Right lobe of liver (tissue), 6 donors: ENCODE measurements at regions not wholly inside any gene's neighbourhood (a gene's known extent, or its start where the extent isn't known, plus 50 kb on each side); places are given as distances from the start of the nearest gene placed in this dataset.

Experiments used
- ATAC-seq, 4 donors: fragments of 200-7000 bp; cut with Tn5 transposase; one replicate each; pipeline ENCODE4 v1.9.1; 2020; ENCODE audit warnings: mild to moderate bottlenecking in 4 of 4, moderate library complexity in 4 of 4
- DNase-seq, 3 donors: peaks; one replicate each; pipeline ENCODE4 v3.0.0-alpha.2; 2020
- H3K27ac ChIP-seq, 3 donors: fragments of 200-600 bp; one replicate each; pipeline ENCODE4 v1.8.0; 2022
- H3K27me3 ChIP-seq, 2 donors: fragments of 200-600 bp; one replicate each; pipeline ENCODE4 v1.8.0; 2022
- H3K36me3 ChIP-seq, 4 donors: fragments of 200-600 bp; sonication (generic) in 1 of 4; one replicate each; pipeline versions ENCODE4 v1.5.1 to v1.8.0; 2017 to 2022; ENCODE audit warnings: control low read depth in 1 of 4
- H3K4me1 ChIP-seq, 4 donors: fragments of 200-600 bp; sonication (generic) in 1 of 4; one replicate each; pipeline versions ENCODE4 v1.5.1 to v1.8.0; 2017 to 2022; ENCODE audit warnings: control low read depth in 1 of 4
- H3K4me3 ChIP-seq, 3 donors: fragments of 200-600 bp; one replicate each; pipeline ENCODE4 v1.8.0; 2022
- H3K9me3 ChIP-seq, 4 donors: fragments of 200-600 bp; sonication (generic) in 1 of 4; one replicate each; pipeline versions ENCODE4 v1.5.1 to v1.8.0; 2017 to 2022; ENCODE audit warnings: control low read depth in 1 of 4
- POLR2A ChIP-seq: fragments of 450-650 bp; IDR thresholded peaks from one replicate; pipeline ENCODE4 v1.6.1; 2017; ENCODE audit warnings: antibody characterized with exemption, mild to moderate bottlenecking
- WGBS: methylation state at CpG from one replicate; pipeline ENCODE4 v1.1.6; 2018; ENCODE audit warnings: low coverage, low lambda C conversion rate; ENCODE audit not compliant: insufficient coverage; ENCODE audit errors: missing lambda C conversion rate; 5-methylcytosine and 5-hydroxymethylcytosine counted together
- intact Hi-C, 2 donors: fragments of 100-400 bp; cut with DNase I; formaldehyde crosslinking; loops; one replicate each; pipeline versions ENCODE4 v1.11.2 to v1.14.1; 2022
- TF ChIP-seq, protein P1 (sequence below), 4 donors: fragments of 200-600 bp in 3 of 4; fragments of 450-650 bp in 1 of 4; IDR thresholded peaks; one replicate each; pipeline versions ENCODE4 v1.5.1 to v1.8.0; 2016 to 2022; ENCODE audit warnings: antibody characterized with exemption in 4 of 4, mild to moderate bottlenecking in 2 of 4
- donor health status: DM: no; HTN: yes; CAD: no.
- donor health status: DM: no; HTN: no; CAD: no.
- donor health status: DM: no; HTN: no; CAD: no.
- donor health status: DM: no; HTN: yes; CAD: no.
- donor health status: DM: no; HTN: yes; CAD: no.

GRCh38 chr2:176669398-176670174, 400.3 kb downstream of the MTX2 start:
- no peak for ATAC-seq
- Histone ChIP-seq H3K4me1 (no peaks in the 10 kb centered on the region), H3K27me3 (no peaks in the 10 kb centered on the region), H3K27ac (no peak overlapping the region), H3K9me3 (no peaks in the 10 kb centered on the region), H3K36me3 (no peaks in the 10 kb centered on the region), H3K4me3 (no peak overlapping the region)
- WGBS: 19% methylated on average over 5 of the region's 5 CpGs
- intact Hi-C loops: loop anchor here in 1 of 2 donors (10.0 kb wide), 1 partner anchor 145 kb away; no protein-coding TSS in a partner anchor
- TF ChIP-seq, protein P1, sequence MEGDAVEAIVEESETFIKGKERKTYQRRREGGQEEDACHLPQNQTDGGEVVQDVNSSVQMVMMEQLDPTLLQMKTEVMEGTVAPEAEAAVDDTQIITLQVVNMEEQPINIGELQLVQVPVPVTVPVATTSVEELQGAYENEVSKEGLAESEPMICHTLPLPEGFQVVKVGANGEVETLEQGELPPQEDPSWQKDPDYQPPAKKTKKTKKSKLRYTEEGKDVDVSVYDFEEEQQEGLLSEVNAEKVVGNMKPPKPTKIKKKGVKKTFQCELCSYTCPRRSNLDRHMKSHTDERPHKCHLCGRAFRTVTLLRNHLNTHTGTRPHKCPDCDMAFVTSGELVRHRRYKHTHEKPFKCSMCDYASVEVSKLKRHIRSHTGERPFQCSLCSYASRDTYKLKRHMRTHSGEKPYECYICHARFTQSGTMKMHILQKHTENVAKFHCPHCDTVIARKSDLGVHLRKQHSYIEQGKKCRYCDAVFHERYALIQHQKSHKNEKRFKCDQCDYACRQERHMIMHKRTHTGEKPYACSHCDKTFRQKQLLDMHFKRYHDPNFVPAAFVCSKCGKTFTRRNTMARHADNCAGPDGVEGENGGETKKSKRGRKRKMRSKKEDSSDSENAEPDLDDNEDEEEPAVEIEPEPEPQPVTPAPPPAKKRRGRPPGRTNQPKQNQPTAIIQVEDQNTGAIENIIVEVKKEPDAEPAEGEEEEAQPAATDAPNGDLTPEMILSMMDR (IDR thresholded peaks at IDR 0.05): no peak
- TF ChIP-seq POLR2A: no peak
- no peak for DNase-seq

GRCh38 chr2:176675271-176675949, 406.2 kb downstream of the MTX2 start:
- Histone ChIP-seq H3K9me3 (no peaks in the 10 kb centered on the region), H3K27me3 (no peaks in the 10 kb centered on the region), H3K4me3 (no peak overlapping the region), H3K27ac (no peak overlapping the region), H3K36me3 (no peaks in the 10 kb centered on the region), H3K4me1 (no peaks in the 10 kb centered on the region)
- no peak for DNase-seq
- ATAC-seq: no peak
- WGBS: 78% methylated on average over 5 of the region's 6 CpGs
- TF ChIP-seq, protein P1 (IDR thresholded peaks at IDR 0.05): no peak
- no peak for TF ChIP-seq POLR2A
- intact Hi-C loops: loop anchor here in 1 of 2 donors (10.0 kb wide), 1 partner anchor 139 kb away; no protein-coding TSS in a partner anchor

- Histone ChIP-seq H3K9me3 (no peaks in the 10 kb centered on the region), H3K27ac (no peak overlapping the region), H3K27me3 (no peaks in the 10 kb centered on the region), H3K4me3 (no peak overlapping the region), H3K4me1 (no peaks in the 10 kb centered on the region), H3K36me3 (no peaks in the 10 kb centered on the region)
- ATAC-seq (no peak), DNase-seq (no peak)
- intact Hi-C loops: loop anchor here in 1 of 2 donors (10.0 kb wide), 1 partner anchor 137 kb away; no protein-coding TSS in a partner anchor
- WGBS: 54% methylated on average over 2 of the region's 2 CpGs
- no peak for TF ChIP-seq POLR2A
- TF ChIP-seq, protein P1 (IDR thresholded peaks at IDR 0.05): no peak
Measured at GRCh38 chr2:176677746-176678265, 408.6 kb downstream of the MTX2 start.

DNA sequence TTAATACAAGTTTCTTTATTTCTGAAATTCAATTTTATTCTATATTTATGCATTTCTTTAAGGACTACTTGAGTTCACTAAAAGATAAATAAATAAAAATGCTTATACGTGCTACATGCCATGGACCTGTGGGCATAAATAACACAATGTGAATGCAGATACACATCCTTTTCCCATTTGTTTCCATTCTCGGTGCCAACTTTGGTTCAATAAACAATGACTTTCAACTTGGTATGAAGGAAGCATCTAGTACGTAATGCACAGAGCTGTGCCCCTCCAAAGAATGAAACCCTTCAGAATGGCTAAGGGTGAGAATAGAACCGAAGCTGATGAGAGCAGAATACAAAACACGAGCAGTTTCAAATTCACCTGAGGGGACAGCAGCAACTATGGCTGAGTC, 409.3 kb downstream of the MTX2 start:
- no peak for DNase-seq

More for the DNA sequence above, 409.3 kb downstream of the MTX2 start:
- H3K4me3 ChIP-seq: no peak overlapping the region
- intact Hi-C loops: loop anchor here in 1 of 2 donors (10.0 kb wide), 1 partner anchor 136 kb away; no protein-coding TSS in a partner anchor
- no peak for ATAC-seq
- H3K4me1 ChIP-seq: no peaks in the 10 kb centered on the region
- TF ChIP-seq POLR2A: no peak
- TF ChIP-seq, protein P1 (IDR thresholded peaks at IDR 0.05): no peak
- H3K27me3 ChIP-seq: no peaks in the 10 kb centered on the region
- H3K9me3 ChIP-seq: no peaks in the 10 kb centered on the region
- no peaks in the 10 kb centered on the region for H3K36me3 ChIP-seq
- no peak overlapping the region for H3K27ac ChIP-seq
- 41% methylated on average over 5 of the region's 5 CpGs for WGBS
